Eye (tissue), 1 donor: ENCODE measurements at regions not wholly inside any gene's neighbourhood (a gene's known extent, or its start where the extent isn't known, plus 50 kb on each side); places are given as distances from the start of the nearest gene placed in this dataset.
A peak's percentile ranks its signal among the peaks of the same experiment; 100 is the strongest.
"Not testable (repeated sequence)": the region's sequence is repeated elsewhere in the genome, so short reads cannot be mapped to it uniquely, and the experiment has no call there.

Experiments
- DNase-seq: peaks from one replicate; pipeline ENCODE4 v3.0.0-alpha.2; 2015

DNA sequence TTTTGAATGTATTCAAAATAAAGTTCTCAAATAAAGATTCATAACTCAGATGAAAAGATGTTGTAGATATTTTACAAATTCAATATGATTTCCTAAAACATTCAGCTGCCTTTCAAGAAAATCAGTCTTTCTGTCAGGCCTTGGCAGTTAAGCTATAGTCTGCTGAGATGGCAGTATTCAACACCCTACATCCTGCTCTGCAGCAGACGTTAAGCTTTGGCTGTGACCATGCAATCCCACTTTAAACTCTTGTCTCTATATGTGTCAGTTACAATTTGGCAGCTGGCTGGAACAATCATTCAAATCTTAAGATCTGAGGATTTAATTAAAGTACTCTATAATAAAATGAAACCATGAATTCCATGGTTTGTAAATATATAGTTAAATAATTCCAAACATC, 567.3 kb upstream of the ZNF804A start:
- no peak for DNase-seq

DNA sequence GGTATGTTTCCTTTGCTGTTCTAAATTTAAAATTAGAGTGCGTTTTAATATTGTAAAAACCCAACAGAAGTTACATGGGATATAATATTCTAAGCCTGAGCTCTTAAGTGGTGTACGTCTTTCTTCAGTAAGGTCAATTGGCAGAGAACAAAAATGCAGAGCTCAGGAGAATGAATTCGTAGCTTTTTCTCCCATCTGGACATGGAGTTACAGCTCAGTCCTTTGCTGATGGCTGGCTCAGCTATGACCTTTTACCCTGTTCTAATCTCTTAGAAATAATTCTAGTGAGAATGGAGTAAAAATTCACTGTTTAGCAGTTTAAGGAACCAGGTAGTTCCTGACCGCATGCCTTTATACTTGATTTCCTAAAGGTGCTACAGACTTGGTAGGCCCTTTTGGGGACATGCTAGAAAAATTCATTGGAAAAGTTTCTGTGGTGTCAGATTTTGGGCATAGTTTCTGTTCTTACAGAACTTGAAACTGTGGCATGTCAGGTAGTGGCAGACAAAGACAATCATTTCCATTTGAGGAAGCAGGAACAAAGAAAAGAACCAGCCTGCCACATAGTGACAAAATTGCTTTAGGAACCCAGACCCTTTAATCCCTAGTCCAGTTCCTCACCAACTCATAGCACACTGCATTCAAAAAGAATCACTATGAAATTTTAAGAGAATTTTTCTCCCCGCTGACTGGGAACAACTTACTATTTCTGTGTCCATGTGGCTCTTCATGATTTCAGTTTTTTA, 566.8 kb upstream of the ZNF804A start:
- peak; percentile 42 for DNase-seq

DNA sequence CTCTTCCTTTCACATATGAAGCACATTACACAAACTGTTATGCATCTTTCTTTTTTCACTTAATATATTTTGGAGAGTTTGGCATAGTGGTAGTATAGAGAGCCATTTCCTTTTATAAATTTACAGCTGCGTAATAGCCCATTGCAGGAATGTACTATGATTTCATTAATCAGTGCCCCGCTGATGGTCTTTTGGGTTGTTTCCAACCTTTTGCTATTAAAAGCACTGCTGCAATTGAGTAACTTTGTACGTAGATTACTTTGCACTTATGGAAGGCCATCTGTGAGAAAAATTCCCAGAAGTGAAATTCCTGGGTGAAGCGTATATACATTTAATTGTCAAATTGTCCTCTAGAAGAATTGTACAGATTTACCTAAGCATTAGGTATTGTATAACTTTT, 565.3 kb upstream of the ZNF804A start:
- DNase-seq: no peak

GRCh38 chr2:184037273-184037672, 561.1 kb upstream of the ZNF804A start:
- no peak for DNase-seq

- DNase-seq: no peak
Observed at GRCh38 chr2:184039493-184039892, 558.8 kb upstream of the ZNF804A start.

DNA sequence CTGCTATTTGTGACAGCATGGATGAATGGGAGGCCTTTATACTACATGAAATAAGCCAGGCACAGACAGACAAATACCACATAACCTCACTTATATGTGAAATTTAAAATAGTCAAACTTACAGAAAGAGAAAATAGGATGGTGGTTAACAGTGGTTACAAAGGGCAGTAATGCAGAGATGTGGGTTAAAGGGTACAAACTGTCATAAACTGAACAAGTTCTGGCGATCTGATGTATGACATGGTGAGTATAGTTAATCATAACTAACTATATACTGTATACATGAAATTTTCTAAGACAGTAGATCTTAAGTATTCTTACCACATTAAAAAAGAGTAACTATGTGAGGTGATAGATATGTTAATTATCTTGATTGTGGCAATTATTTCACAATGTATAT, 558.1 kb upstream of the ZNF804A start:
- DNase-seq: no peak

GRCh38 chr2:184041077-184041476, 557.3 kb upstream of the ZNF804A start:
- no peak for DNase-seq

- DNase-seq: no peak
Observed at GRCh38 chr2:184041777-184042176, 556.6 kb upstream of the ZNF804A start.

- DNase-seq: no peak
Observed at GRCh38 chr2:184047536-184047935, 550.8 kb upstream of the ZNF804A start.

GRCh38 chr2:184049566-184049965, 548.8 kb upstream of the ZNF804A start:
- DNase-seq: no peak

- no peak for DNase-seq
Observed at GRCh38 chr2:184053326-184053725, 545.0 kb upstream of the ZNF804A start.

DNA sequence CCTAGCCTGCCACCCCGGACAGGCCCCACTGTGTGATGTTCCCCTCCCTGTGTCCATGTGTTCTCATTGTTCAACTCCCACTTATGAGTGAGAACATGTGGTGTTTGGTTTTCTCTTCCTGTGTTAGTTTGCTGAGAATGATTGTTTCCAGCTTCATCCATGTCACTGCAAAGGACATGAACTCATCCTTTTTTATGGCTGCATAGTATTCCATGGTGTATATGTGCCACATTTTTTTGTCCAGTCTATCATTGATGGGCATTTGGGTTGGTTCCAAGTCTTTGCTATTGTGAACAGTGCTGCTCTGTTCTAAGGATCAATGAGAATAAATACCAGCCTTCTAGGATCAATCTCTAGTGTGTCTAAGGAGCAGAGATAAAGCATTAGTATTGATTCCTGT, 543.9 kb upstream of the ZNF804A start:
- not testable (repeated sequence) for DNase-seq

- no peak for DNase-seq
Observed at GRCh38 chr2:184057910-184058309, 540.4 kb upstream of the ZNF804A start.

- DNase-seq: not testable (repeated sequence)
Observed at GRCh38 chr2:184060268-184060667, 538.1 kb upstream of the ZNF804A start.

- no peak for DNase-seq
Observed at GRCh38 chr2:184067502-184067901, 530.8 kb upstream of the ZNF804A start.

DNA sequence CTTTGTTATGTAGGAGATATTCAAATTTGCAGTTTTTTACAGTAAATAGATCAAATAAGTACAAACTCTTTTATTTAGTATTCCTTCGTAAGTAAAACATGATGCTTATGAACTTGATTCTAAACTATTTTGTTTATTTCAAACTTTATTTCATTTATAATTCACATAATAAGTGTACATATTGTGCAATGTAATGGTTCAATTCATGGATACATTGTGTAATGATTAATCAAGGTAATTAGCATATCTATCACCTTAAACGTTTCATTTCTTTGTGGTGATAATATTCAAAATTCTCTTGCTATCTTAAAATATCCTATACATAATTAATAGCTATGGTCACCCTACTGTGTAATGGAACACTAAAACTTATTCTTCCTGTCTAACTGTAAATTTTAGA, 525.9 kb upstream of the ZNF804A start:
- no peak for DNase-seq

- peak; percentile 54 for DNase-seq
Observed at GRCh38 chr2:184078496-184078895, 519.8 kb upstream of the ZNF804A start.

- DNase-seq: no peak
Observed at GRCh38 chr2:184091456-184091855, 506.9 kb upstream of the ZNF804A start.

- DNase-seq: no peak
Observed at GRCh38 chr2:184113696-184114403, 484.5 kb upstream of the ZNF804A start.

- no peak for DNase-seq
Observed at GRCh38 chr2:184114439-184114838, 483.9 kb upstream of the ZNF804A start.

- no peak for DNase-seq
Observed at GRCh38 chr2:184119989-184120800, 478.1 kb upstream of the ZNF804A start.

DNA sequence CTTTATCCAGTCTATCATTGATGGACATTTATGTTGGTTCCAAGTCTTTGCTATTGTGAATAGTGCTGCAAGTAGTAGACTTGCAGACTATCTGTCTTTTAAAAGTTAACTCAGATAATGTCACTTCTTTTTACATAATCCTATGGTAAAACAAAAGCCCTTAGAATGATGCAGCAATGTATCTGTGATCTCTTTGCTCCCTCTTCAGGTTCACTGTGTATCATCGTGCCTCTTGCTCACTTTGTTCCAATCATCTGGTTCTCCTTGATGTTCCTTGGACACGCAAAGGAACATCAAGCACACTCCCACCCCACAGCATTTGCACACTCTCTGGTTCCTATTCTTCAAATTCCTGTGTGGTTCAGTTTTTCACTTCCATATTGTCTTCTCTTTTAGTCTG, 472.5 kb upstream of the ZNF804A start:
- DNase-seq: no peak

DNA sequence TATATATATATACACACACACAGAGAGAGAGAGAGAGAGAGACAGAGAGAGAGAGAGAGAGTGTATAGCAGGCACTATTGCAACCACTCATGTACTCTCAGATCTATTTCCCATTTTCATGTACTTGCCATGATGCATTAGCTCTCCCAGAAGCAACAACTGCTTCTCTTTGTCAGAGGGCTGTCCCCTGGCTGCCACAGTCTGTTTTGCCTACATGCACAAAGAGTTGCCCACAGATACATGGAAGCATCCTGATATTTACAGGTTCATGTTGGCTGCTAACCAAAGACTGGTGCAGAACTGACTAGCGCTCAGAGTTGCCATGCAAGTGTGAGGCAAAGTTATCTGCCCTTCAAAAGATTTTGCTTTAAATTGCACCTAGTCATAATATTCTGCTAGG, 469.3 kb upstream of the ZNF804A start:
- DNase-seq: peak; percentile 33

DNA sequence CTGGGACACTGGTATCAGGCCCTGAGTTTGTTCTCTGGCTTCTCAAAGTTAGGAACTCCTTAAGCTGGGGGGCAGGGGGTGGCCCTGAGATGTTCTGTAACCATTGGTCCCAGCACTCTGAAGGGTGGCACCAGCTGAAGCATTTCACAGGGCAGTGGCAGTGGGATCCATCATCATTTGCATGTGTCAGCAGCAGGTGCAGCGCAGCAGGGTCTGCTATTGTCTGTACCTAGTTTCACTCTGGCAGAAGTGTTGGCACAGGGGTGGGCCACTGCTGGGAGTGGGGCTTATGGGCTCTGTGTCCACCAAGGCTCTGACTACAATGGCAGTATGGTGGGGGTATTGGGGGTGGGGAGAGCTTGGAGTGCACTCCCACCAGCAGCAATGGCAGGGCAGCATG, 460.4 kb upstream of the ZNF804A start:
- no peak for DNase-seq
